Spleen (tissue), 7 donors: ENCODE measurements at regions not wholly inside any gene's neighbourhood (a gene's known extent, or its start where the extent isn't known, plus 50 kb on each side); places are given as distances from the start of the nearest gene placed in this dataset.

Experiments
- CTCF ChIP-seq, 11 experiments: fragments of 200-600 bp in 7 of 11; fragments of 450-650 bp in 4 of 11; sonication (generic) in 4 of 11; IDR thresholded peaks in 8 of 11; conservative IDR thresholded peaks in 3 of 11; 1 replicate in 7 of 11; 2 replicates in 4 of 11; pipeline versions ENCODE4 v1.4.0 to v1.8.0; 2016 to 2021; ENCODE audit warnings: antibody characterized with exemption in 11 of 11, inconsistent platforms in 4 of 11, mild to moderate bottlenecking in 1 of 11
- POLR2A ChIP-seq, 3 donors: fragments of 450-650 bp; IDR thresholded peaks; one replicate each; pipeline ENCODE4 v1.5.1; 2017; ENCODE audit warnings: antibody characterized with exemption in 3 of 3, mild to moderate bottlenecking in 1 of 3
- POLR2AphosphoS5 ChIP-seq, 3 donors: sonication (generic); formaldehyde crosslinking; IDR thresholded peaks; one replicate each; pipeline ENCODE4 v1.5.1; 2017; ENCODE audit warnings: antibody characterized with exemption in 3 of 3
- donor health status: DM: no; HTN: no; CAD: no; lungs with moderate emphysema.
- donor health status: DM: no; HTN: no; CAD: no.
- donor health status: DM: no; HTN: no; CAD: no.

- peak; percentile 41 to 92 (median 77) for TF ChIP-seq CTCF (IDR thresholded peaks at IDR 0.05 in 8 of 11, conservative IDR thresholded peaks at IDR 0.05 in 3 of 11)
- no peak for TF ChIP-seq POLR2AphosphoS5 (IDR thresholded peaks at IDR 0.05)
- TF ChIP-seq POLR2A (IDR thresholded peaks at IDR 0.05) = no peak
These were observed 381.6 kb downstream of the TYW1 start for GRCh38 chr7:67377939-67378862.
